ENCODE measurements at regions not wholly inside any gene's neighbourhood (a gene's known extent, or its start where the extent isn't known, plus 50 kb on each side); places are given as distances from the start of the nearest gene placed in this dataset.
"Not testable (repeated sequence)": the region's sequence is repeated elsewhere in the genome, so short reads cannot be mapped to it uniquely, and the experiment has no call there.

GRCh38 chr13:69287050-69287698, 820.5 kb upstream of the ATXN8OS start:
- no peak for DNase-seq (ENCODE audit: low read depth, low spot score)
- H3K27ac ChIP-seq = no peak overlapping the region

- no peak for DNase-seq (ENCODE audit: low read depth, low spot score)
- H3K27ac ChIP-seq = no peak overlapping the region
These were observed 823.8 kb upstream of the ATXN8OS start for GRCh38 chr13:69283837-69284236.

- no peak overlapping the region for H3K27ac ChIP-seq
- DNase-seq (ENCODE audit: low read depth, low spot score) = no peak
These were observed 824.3 kb upstream of the ATXN8OS start for GRCh38 chr13:69283301-69283700.

- H3K27ac ChIP-seq = no peak overlapping the region
- no peak for DNase-seq (ENCODE audit: low read depth, low spot score)
These were observed 827.2 kb upstream of the ATXN8OS start for GRCh38 chr13:69280399-69280798.

- no peak for DNase-seq (ENCODE audit: low read depth, low spot score)
- H3K27ac ChIP-seq = no peak overlapping the region
These were observed 828.4 kb upstream of the ATXN8OS start for GRCh38 chr13:69279213-69279612.

- no peak for DNase-seq (ENCODE audit: low read depth, low spot score)
These were observed 833.4 kb upstream of the ATXN8OS start for GRCh38 chr13:69274231-69274630.

GRCh38 chr13:69264362-69265334, 843.0 kb upstream of the ATXN8OS start:
- no peak overlapping the region for H3K27ac ChIP-seq
- no peak for DNase-seq (ENCODE audit: low read depth, low spot score)

More at GRCh38 chr13:69274231-69274630, 833.4 kb upstream of the ATXN8OS start:
- H3K27ac ChIP-seq = no peak overlapping the region

- H3K27ac ChIP-seq = no peak overlapping the region
- no peak for DNase-seq (ENCODE audit: low read depth, low spot score)
These were observed 864.3 kb upstream of the ATXN8OS start for GRCh38 chr13:69243366-69243765.

- DNase-seq (ENCODE audit: low read depth, low spot score) = no peak
- H3K27ac ChIP-seq = no peak overlapping the region
These were observed 873.5 kb upstream of the ATXN8OS start for GRCh38 chr13:69234171-69234570.

- DNase-seq (ENCODE audit: low read depth, low spot score) = no peak
- no peak overlapping the region for H3K27ac ChIP-seq
These were observed 881.2 kb upstream of the ATXN8OS start for GRCh38 chr13:69226427-69226826.

GRCh38 chr13:69221633-69222498, 885.8 kb upstream of the ATXN8OS start:
- not testable (repeated sequence) for DNase-seq (ENCODE audit: low read depth, low spot score); H3K27ac ChIP-seq

- DNase-seq (ENCODE audit: low read depth, low spot score) = no peak
- H3K27ac ChIP-seq = no peak overlapping the region
These were observed 894.2 kb upstream of the ATXN8OS start for GRCh38 chr13:69213396-69213795.

- no peak for DNase-seq (ENCODE audit: low read depth, low spot score)
- no peak overlapping the region for H3K27ac ChIP-seq
These were observed 903.0 kb upstream of the ATXN8OS start for GRCh38 chr13:69204620-69205019.

- H3K27ac ChIP-seq = no peak overlapping the region
- no peak for DNase-seq (ENCODE audit: low read depth, low spot score)
These were observed 904.6 kb upstream of the ATXN8OS start for GRCh38 chr13:69202996-69203395.

GRCh38 chr13:69199664-69200063, 908.0 kb upstream of the ATXN8OS start:
- no peak overlapping the region for H3K27ac ChIP-seq
- DNase-seq (ENCODE audit: low read depth, low spot score) = no peak

GRCh38 chr13:69198706-69199105, 908.9 kb upstream of the ATXN8OS start:
- DNase-seq (ENCODE audit: low read depth, low spot score) = no peak

GRCh38 chr13:69194130-69194529, 913.5 kb upstream of the ATXN8OS start:
- DNase-seq (ENCODE audit: low read depth, low spot score) = no peak

More at GRCh38 chr13:69198706-69199105, 908.9 kb upstream of the ATXN8OS start:
- no peak overlapping the region for H3K27ac ChIP-seq

GRCh38 chr13:69180034-69180433, 927.6 kb upstream of the ATXN8OS start:
- H3K27ac ChIP-seq = no peak overlapping the region
- DNase-seq (ENCODE audit: low read depth, low spot score) = no peak

More at GRCh38 chr13:69194130-69194529, 913.5 kb upstream of the ATXN8OS start:
- no peak overlapping the region for H3K27ac ChIP-seq

GRCh38 chr13:69178000-69178399, 929.6 kb upstream of the ATXN8OS start:
- no peak overlapping the region for H3K27ac ChIP-seq
- no peak for DNase-seq (ENCODE audit: low read depth, low spot score)

GRCh38 chr13:69168436-69168835, 939.2 kb upstream of the ATXN8OS start:
- no peak overlapping the region for H3K27ac ChIP-seq
- no peak for DNase-seq (ENCODE audit: low read depth, low spot score)
